ENCODE measurements at regions not wholly inside any gene's neighbourhood (a gene's known extent, or its start where the extent isn't known, plus 50 kb on each side); places are given as distances from the start of the nearest gene placed in this dataset.

GRCh38 chr17:77515227-77515626 is 374.5 kb downstream of the SEC14L1 start:
- Histone ChIP-seq H2AFZ (ENCODE audit: low read depth, low read length, severe bottlenecking) (no peak overlapping the region), H3F3A (ENCODE audit: insufficient read depth) (no peaks in the 10 kb centered on the region), H3K36me3 (ENCODE audit: low read length) (0 out of 2 replicates have a peak, but pooled peaks cover 9% of the 10 kb centered on the region), H3K4me3 (ENCODE audit: insufficient read depth, low read length, poor library complexity, severe bottlenecking) (no peak overlapping the region), H3K9ac (ENCODE audit: low read length) (no peak overlapping the region), H3K9me2 (replicated peaks; ENCODE audit: insufficient read depth, low read length) (no peaks in the 10 kb centered on the region), H3K79me2 (ENCODE audit: insufficient read depth, low read length) (no peaks in the 10 kb centered on the region), H3K9me3 (ENCODE audit: insufficient read depth, low read length) (no peaks in the 10 kb centered on the region), H3K4me2 (ENCODE audit: low read depth, low read length, poor library complexity, severe bottlenecking) (no peak overlapping the region), H3K27ac (ENCODE audit: low read depth, low read length) (no peak overlapping the region), H4K20me1 (ENCODE audit: low read depth, low read length) (no peaks in the 10 kb centered on the region), H3K27me3 (ENCODE audit: low read length) (no peaks in the 10 kb centered on the region)
- no peak for TF ChIP-seq EZH2phosphoT487 (conservative IDR thresholded peaks at IDR 0.05; ENCODE audit: low read length)
- TF ChIP-seq CTCF (IDR thresholded peaks at IDR 0.05; ENCODE audit: insufficient read depth, low read length, poor library complexity, severe bottlenecking): no peak

GRCh38 chr17:77516902-77517301 is 376.1 kb downstream of the SEC14L1 start:
- H3K4me3 ChIP-seq (ENCODE audit: insufficient read depth, low read length, poor library complexity, severe bottlenecking): no peak overlapping the region
- no peak overlapping the region for H3K4me2 ChIP-seq (ENCODE audit: low read depth, low read length, poor library complexity, severe bottlenecking)
- no peaks in the 10 kb centered on the region for H3K9me2 ChIP-seq (replicated peaks; ENCODE audit: insufficient read depth, low read length)
- H3F3A ChIP-seq (ENCODE audit: insufficient read depth): no peaks in the 10 kb centered on the region
- no peaks in the 10 kb centered on the region for H3K27me3 ChIP-seq (ENCODE audit: low read length)
- no peak overlapping the region for H2AFZ ChIP-seq (ENCODE audit: low read depth, low read length, severe bottlenecking)
- no peak overlapping the region for H3K27ac ChIP-seq (ENCODE audit: low read depth, low read length)
- no peaks in the 10 kb centered on the region for H4K20me1 ChIP-seq (ENCODE audit: low read depth, low read length)
- 0 out of 2 replicates have a peak, but pooled peaks cover 3% of the 10 kb centered on the region for H3K36me3 ChIP-seq (ENCODE audit: low read length)
- no peaks in the 10 kb centered on the region for H3K79me2 ChIP-seq (ENCODE audit: insufficient read depth, low read length)
- H3K9ac ChIP-seq (ENCODE audit: low read length): no peak overlapping the region
- TF ChIP-seq EZH2phosphoT487 (conservative IDR thresholded peaks at IDR 0.05; ENCODE audit: low read length): no peak
- no peak for TF ChIP-seq CTCF (IDR thresholded peaks at IDR 0.05; ENCODE audit: insufficient read depth, low read length, poor library complexity, severe bottlenecking)
- H3K9me3 ChIP-seq (ENCODE audit: insufficient read depth, low read length): no peaks in the 10 kb centered on the region

GRCh38 chr17:77521076-77521475 is 380.3 kb downstream of the SEC14L1 start:
- no peak overlapping the region for H3K9ac ChIP-seq (ENCODE audit: low read length)
- TF ChIP-seq CTCF (IDR thresholded peaks at IDR 0.05; ENCODE audit: insufficient read depth, low read length, poor library complexity, severe bottlenecking) (no peak), EZH2phosphoT487 (conservative IDR thresholded peaks at IDR 0.05; ENCODE audit: low read length) (no peak)

More at GRCh38 chr17:77521076-77521475, 380.3 kb downstream of the SEC14L1 start:
- Histone ChIP-seq H3K9me2 (replicated peaks; ENCODE audit: insufficient read depth, low read length) (no peaks in the 10 kb centered on the region), H3F3A (ENCODE audit: insufficient read depth) (no peaks in the 10 kb centered on the region), H2AFZ (ENCODE audit: low read depth, low read length, severe bottlenecking) (no peak overlapping the region), H3K79me2 (ENCODE audit: insufficient read depth, low read length) (no peaks in the 10 kb centered on the region), H4K20me1 (ENCODE audit: low read depth, low read length) (no peaks in the 10 kb centered on the region), H3K27me3 (ENCODE audit: low read length) (no peaks in the 10 kb centered on the region), H3K4me3 (ENCODE audit: insufficient read depth, low read length, poor library complexity, severe bottlenecking) (no peak overlapping the region), H3K4me2 (ENCODE audit: low read depth, low read length, poor library complexity, severe bottlenecking) (no peak overlapping the region), H3K9me3 (ENCODE audit: insufficient read depth, low read length) (no peaks in the 10 kb centered on the region), H3K27ac (ENCODE audit: low read depth, low read length) (no peak overlapping the region), H3K36me3 (ENCODE audit: low read length) (no peaks in the 10 kb centered on the region)
